ENCODE measurements at regions not wholly inside any gene's neighbourhood (a gene's known extent, or its start where the extent isn't known, plus 50 kb on each side); places are given as distances from the start of the nearest gene placed in this dataset.

DNA sequence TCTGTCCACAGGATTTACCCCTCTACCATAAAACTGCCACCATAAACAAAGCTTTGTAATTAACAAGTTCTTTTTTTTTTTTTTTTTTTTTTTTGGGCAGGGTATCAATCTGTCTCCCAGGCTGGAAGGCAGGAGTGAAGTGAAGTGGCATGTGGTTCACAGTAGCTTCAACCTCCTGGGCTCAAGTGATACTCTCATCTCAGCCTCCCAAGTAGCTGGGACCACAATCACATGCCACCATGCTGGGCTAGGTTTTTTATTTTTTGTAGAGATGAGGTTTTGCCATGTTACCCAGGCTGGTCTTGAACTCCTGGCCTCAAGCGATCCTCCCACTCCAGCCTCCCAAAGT, 61.1 kb upstream of the NUDT4 start:
- TF ChIP-seq, protein P1, sequence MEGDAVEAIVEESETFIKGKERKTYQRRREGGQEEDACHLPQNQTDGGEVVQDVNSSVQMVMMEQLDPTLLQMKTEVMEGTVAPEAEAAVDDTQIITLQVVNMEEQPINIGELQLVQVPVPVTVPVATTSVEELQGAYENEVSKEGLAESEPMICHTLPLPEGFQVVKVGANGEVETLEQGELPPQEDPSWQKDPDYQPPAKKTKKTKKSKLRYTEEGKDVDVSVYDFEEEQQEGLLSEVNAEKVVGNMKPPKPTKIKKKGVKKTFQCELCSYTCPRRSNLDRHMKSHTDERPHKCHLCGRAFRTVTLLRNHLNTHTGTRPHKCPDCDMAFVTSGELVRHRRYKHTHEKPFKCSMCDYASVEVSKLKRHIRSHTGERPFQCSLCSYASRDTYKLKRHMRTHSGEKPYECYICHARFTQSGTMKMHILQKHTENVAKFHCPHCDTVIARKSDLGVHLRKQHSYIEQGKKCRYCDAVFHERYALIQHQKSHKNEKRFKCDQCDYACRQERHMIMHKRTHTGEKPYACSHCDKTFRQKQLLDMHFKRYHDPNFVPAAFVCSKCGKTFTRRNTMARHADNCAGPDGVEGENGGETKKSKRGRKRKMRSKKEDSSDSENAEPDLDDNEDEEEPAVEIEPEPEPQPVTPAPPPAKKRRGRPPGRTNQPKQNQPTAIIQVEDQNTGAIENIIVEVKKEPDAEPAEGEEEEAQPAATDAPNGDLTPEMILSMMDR (IDR thresholded peaks at IDR 0.05; ENCODE audit: poor library complexity, severe bottlenecking): no peak
- TF ChIP-seq EP300 (conservative IDR thresholded peaks at IDR 0.05; ENCODE audit: poor library complexity, severe bottlenecking) (no peak), EZH2 (IDR thresholded peaks at IDR 0.05; ENCODE audit: borderline replicate concordance, insufficient read depth, low read length, poor library complexity, severe bottlenecking) (no peak), POLR2AphosphoS5 (IDR thresholded peaks at IDR 0.05) (no peak)

All from neural cell (in vitro differentiated cells).